CD4-positive, alpha-beta T cell treated with Interleukin-6 at 100 ng/mL for 8 hours (primary cell): ENCODE measurements at regions not wholly inside any gene's neighbourhood (a gene's known extent, or its start where the extent isn't known, plus 50 kb on each side); places are given as distances from the start of the nearest gene placed in this dataset.

Experiments
- DNase-seq: peaks from one replicate; pipeline ENCODE4 v3.0.0-alpha.2; 2020; ENCODE audit warnings: mixed read lengths, low spot score

DNA sequence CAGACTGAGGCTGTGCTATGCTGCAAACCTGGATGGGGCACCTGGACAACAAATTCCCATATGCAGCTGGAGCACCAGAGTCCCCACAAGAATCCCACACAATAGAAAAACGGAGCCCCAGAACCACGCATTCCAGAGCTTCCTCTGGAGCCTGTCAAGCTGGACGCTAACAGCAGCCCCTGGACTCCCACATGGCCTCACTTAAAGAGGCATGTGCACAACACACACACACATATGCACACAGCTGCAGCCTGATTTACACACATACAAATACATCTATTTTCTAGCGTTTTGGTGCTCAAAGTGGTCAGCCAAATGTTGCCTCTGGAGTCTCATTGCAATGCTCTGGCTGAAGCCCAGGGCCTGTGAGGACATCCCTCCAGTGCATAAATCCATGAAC, 632.7 kb upstream of the ID2 start:
- no peak for DNase-seq

GRCh38 chr2:8049851-8050571, 631.8 kb upstream of the ID2 start:
- no peak for DNase-seq

DNA sequence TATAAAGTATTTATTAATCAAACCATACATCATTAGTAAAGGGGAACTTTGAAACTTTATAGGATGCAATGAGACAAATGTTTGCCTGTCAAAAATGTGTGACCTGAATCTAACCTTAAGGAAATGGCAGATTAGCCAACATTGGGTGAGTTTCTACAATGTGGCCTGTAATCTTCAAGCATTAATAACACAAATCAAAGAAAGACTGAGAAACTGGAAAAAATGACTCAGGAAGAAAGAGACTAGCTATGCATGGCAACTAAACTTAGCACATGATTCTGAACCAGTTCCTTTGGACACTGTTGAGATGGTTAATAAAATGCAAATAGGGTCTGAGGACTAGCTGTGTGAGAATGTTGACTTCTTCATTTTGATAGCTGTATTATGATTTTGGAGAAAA, 628.6 kb upstream of the ID2 start:
- no peak for DNase-seq

DNA sequence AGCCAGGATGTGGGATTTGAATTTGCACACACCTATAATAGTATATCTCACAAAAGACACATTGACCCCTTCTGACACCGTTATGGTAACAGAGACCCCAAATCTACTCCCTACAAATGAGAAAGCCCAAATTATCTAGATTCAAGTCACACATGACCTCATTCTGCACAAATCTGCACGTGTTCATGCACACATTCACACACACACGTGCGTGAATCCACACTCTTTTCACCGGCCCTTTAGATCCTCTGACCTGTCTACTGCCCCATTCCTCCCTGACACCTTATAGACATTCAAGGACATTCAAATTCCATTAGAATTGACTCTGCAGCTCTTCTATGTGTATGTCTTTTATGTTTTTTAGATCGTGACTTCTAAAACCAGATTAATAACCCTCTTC, 627.8 kb upstream of the ID2 start:
- no peak for DNase-seq

DNA sequence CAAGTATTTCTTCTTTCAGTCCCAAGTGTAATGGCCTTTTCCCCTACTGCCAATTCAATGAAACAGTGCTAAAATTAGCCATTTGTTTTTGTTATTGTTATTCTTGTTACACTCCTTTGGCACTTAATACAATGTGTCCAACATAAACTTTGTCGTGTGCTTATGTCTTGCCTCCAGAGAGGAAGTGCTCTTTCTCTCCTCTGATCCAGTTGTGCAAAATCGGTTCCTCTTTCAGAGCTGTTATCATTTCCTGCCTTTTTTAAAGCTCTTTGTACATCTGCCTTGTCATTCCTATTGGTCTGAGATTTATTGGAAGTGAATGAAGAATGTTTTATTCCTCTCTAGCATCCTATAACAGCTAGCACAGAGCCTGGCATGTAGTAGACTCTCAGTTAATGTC, 623.2 kb upstream of the ID2 start:
- DNase-seq = no peak

GRCh38 chr2:8059255-8059654, 622.6 kb upstream of the ID2 start:
- no peak for DNase-seq

DNA sequence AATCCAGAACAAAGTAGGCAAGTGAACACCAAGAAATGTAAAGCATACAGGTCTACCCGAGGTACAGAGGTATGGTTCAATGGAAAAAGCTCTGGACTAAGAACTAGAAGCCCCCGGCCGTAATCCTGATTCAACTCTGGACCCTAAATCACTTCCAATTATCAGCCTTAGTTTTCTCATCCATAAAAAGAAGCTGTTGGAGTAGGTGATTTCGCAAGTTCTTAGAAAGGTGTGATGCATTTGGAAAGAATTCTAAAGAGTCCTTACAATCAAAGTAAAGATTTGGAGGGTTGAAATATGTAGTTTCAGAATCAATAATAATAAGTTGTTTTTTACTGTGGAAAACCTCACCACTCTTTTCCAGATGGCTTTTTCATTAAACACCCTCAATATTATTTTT, 622.1 kb upstream of the ID2 start:
- no peak for DNase-seq

DNA sequence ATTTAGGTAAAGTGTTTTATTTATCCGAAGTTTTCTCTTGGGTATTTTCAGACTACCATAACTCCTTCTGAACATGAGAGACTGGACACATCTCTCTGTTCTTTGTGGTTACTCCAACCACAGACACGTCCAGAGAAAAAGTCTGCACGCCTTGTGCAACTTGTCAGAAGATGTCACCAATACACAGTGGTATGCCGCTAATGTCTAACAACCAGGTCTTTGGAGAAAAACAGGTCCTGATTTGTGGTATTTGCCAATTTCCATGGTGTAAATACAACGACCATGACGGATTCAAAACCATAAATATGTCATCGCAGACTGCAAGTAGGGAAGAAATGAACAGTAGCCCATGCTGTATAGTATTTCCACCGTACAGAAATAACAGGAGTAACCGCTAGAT, 620.6 kb upstream of the ID2 start:
- no peak for DNase-seq

GRCh38 chr2:8064603-8065002, 617.3 kb upstream of the ID2 start:
- no peak for DNase-seq

DNA sequence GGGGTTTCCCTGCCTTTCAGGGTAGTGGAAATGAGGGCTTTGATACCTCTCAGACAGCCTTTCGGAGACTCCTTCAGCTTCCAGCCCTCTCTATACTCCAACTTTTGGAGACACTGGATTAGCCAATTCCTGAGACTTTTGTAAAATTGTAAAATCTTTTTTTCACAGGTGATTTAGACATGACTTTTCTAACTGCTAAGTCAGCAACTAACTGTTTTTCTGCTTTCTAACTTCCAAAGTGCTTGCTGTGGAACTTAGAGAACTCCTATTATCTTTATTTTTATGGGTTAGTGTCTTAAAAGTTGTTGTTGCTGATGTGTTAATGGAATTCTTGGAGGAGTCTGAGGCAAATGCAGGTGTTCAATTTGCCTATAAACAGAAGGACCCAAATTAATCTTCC, 616.7 kb upstream of the ID2 start:
- no peak for DNase-seq

- DNase-seq = no peak
These were observed 614.0 kb upstream of the ID2 start for GRCh38 chr2:8067784-8068336.

GRCh38 chr2:8072907-8073306, 608.9 kb upstream of the ID2 start:
- no peak for DNase-seq

DNA sequence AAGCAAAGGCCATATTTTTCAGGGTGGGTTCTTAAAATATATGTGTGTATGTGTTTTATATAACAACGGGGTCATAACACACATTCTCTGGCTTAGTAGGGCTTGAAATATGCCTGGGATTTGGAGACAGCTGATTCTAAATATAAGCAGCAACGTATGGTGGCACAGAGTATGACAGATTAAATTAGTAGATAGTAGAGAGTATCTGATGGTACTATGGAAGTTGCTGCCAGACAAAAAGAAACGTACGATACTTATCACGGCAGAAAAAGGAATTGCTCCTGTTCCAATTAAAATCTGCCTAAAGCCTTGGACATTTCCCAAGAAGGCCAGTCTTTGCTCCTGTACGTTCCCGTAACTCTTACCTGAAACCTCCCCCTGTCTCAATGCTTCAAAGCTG, 607.9 kb upstream of the ID2 start:
- DNase-seq = no peak

DNA sequence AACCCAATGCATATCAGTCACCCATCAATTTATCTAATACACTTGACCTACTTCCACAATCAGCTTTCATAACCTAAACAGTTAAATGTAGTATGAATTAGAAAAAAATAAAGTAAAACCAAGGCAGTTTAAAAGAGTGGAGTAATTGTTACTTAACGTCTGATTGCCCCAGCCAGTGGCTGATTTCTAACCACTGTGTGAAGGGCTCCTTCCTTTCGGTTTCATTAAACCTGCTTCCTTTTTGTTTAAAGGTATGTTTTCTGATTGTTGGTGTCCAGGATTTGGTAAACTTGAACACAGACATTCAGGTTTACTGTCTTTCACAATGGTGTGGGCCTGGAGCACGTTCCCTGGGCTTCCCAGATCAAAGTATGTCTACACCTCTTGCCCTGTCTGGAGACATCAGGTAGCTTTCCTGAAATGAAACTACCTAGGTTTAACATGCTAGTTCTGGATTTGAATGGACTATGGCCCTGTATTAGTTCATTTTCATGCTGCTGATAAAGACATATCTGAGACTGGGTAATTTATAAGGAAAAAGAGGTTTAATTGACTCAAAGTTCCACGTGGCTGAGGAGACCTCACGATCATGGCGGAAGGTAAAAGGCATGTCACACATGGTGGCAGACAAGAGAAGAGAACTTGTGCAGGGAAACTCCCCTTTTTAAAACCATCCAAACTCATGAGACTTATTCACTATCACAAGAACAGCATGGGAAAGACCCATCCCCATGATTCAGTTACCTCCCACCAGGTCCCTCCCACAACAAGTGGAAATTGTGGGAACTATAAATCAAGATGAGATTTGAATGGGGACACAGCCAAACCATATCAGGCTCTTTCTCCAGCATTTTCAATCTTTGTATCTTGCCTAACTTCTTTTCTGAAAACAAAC, 605.2 kb upstream of the ID2 start:
- peak; percentile 6 for DNase-seq

GRCh38 chr2:8078705-8079104, 603.2 kb upstream of the ID2 start:
- DNase-seq = no peak

- DNase-seq = no peak
These were observed 601.8 kb upstream of the ID2 start for GRCh38 chr2:8080063-8080462.

DNA sequence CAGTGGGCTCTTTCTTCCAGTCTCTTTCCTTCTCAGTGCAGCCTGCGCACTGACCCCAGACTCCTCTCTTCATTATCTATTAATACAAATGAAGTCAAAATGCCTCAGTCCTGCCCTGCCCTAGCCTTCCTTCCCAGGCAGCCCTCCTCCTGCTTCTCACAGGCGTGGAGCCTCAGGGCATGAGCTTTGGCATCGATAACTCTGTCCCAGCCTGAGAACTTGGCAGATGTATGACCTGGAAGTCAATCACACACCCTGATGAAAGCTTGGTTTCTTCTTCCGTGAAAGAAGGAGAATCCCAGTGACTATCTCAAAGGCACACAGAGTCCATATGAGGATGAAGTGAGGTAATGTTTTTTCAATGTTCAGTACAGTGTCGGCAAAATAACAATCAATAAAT, 600.7 kb upstream of the ID2 start:
- no peak for DNase-seq

- no peak for DNase-seq
These were observed 599.0 kb upstream of the ID2 start for GRCh38 chr2:8082840-8083239.

- no peak for DNase-seq
These were observed 595.5 kb upstream of the ID2 start for GRCh38 chr2:8086357-8086756.

GRCh38 chr2:8086796-8087479, 594.9 kb upstream of the ID2 start:
- no peak for DNase-seq

- DNase-seq = no peak
These were observed 594.4 kb upstream of the ID2 start for GRCh38 chr2:8087480-8087840.

GRCh38 chr2:8088810-8089209, 593.0 kb upstream of the ID2 start:
- DNase-seq = no peak

DNA sequence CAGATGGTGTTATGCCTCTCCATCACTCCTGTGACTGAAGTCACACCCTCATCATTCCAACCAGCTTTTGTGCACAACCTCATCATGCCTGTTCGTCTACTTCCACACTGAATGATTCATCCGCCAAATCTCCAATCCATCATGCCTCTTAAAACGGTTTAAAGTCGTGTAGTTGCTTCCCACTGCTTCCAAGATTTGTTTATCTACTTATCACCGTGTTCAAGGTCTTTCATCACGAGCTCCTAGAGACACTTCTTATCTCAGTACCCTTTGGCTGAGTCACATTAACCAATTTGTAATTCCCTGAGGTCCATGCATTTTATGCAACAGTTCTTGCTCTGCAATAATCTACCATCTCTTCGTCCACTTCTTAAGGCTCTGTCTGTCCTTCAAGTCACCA, 592.3 kb upstream of the ID2 start:
- DNase-seq = no peak
